IPS-18a (cell line): ENCODE measurements at regions not wholly inside any gene's neighbourhood (a gene's known extent, or its start where the extent isn't known, plus 50 kb on each side); places are given as distances from the start of the nearest gene placed in this dataset.
"Not testable (repeated sequence)": the region's sequence is repeated elsewhere in the genome, so short reads cannot be mapped to it uniquely, and the experiment has no call there.

ENCODE experiments used
- H3K27ac ChIP-seq: one replicate; pipeline ENCODE4 v1.5.1; 2013; ENCODE audit warnings: low read length
- H3K27me3 ChIP-seq: one replicate; pipeline ENCODE4 v1.6.1; 2013; ENCODE audit warnings: mild to moderate bottlenecking, low read length; ENCODE audit not compliant: control insufficient read depth, insufficient read depth
- H3K36me3 ChIP-seq: one replicate; pipeline ENCODE4 v1.6.1; 2013; ENCODE audit warnings: low read depth, low read length; ENCODE audit not compliant: control insufficient read depth
- H3K4me1 ChIP-seq: one replicate; pipeline ENCODE4 v1.6.1; 2013; ENCODE audit warnings: low read depth, low read length; ENCODE audit not compliant: control insufficient read depth
- H3K4me3 ChIP-seq: one replicate; pipeline ENCODE4 v1.5.1; 2013; ENCODE audit warnings: low read length
- H3K9ac ChIP-seq: one replicate; pipeline ENCODE4 v1.6.1; 2013; ENCODE audit warnings: mild to moderate bottlenecking, low read length, moderate library complexity
- H3K9me3 ChIP-seq: one replicate; pipeline ENCODE4 v1.6.1; 2013; ENCODE audit warnings: low read depth, low read length; ENCODE audit not compliant: control insufficient read depth

DNA sequence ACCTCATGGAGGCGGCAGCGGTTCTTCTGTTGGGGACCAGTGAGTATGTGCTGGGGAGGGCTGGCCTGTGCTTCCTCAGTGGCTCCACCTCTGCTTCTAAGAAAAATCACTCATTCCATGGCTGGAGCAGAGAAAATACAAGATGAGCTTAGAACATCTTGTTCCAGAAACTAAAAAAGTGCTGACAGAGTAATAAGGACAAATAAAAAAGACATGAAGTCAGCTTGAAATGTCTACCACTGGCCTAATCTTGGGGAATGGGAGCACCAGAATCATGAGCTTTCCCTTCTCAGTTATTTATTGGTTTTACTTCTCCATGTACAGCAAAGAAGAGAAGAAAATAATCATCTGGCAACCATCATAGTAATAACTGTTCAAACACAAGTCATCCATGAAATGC, 81.1 kb upstream of the TEKT4 start:
- not testable (repeated sequence) for H3K4me3 ChIP-seq, H3K27me3 ChIP-seq, H3K9ac ChIP-seq, H3K4me1 ChIP-seq, H3K36me3 ChIP-seq, H3K27ac ChIP-seq
- H3K9me3 ChIP-seq, result peaks cover 50% of the 10 kb centered on the region

DNA sequence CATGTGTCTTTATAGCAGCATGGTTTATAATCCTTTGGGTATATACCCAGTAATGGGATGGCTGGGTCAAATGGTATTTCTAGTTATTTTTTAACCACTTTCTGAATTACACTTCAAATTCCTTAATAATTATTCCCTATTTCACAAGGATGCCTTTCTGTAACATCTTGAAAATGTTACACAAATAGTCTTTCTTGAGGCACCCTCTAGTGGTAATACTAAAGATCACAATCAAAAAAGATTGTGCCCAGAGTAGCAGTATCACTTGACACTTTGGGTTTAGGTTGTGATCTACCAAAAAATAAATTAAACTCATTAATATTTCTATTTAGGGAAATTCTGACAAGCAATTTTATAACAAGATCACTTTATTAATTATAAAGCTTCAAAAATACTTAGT, 74.0 kb upstream of the TEKT4 start:
- not testable (repeated sequence) for H3K27me3 ChIP-seq, H3K9ac ChIP-seq, H3K4me3 ChIP-seq, H3K27ac ChIP-seq, H3K4me1 ChIP-seq, H3K36me3 ChIP-seq
- H3K9me3 ChIP-seq, result peaks cover 22% of the 10 kb centered on the region
